ENCODE measurements at regions not wholly inside any gene's neighbourhood (a gene's known extent, or its start where the extent isn't known, plus 50 kb on each side); places are given as distances from the start of the nearest gene placed in this dataset.
A peak's percentile ranks its signal among the peaks of the same experiment; 100 is the strongest.

DNA sequence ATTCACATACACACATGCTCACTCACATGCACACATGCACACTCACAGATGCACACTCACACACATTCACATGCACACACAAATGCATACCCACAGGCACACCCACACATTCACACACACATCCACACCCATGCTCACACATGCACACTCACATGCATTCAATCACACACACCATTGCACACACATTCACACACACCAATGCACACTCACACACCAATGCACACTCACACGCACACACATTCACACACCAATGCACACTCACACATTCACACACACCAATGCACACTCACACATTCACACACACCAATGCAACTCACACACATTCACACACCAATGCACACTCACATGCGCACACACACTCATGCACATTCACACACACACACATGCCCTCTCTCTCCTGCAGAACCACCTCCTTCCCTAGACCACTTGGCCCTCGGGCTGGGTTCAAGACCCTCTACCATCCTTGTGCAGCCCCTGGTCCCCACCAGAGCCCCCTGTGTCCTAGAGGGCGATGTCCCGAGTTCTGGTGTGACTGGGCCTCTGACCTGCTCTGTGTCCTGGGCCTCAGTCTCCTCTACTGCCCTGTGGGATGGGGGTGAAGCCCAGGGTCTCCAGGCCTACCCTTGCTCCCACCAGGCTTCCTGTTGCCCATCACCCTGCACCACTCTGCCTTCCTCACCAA is 139.0 kb downstream of the OLFM1 start:
- H3K27me3 ChIP-seq (ENCODE audit: insufficient read depth, low read depth, low read length): no peaks in the 10 kb centered on the region
- H4K20me1 ChIP-seq (ENCODE audit: insufficient read depth): no peaks in the 10 kb centered on the region
- no peaks in the 10 kb centered on the region for H3F3A ChIP-seq (ENCODE audit: insufficient read depth, low read length, poor library complexity, severe bottlenecking)
- H3K9ac ChIP-seq (ENCODE audit: low read length): no peak overlapping the region
- H3K4me3 ChIP-seq (ENCODE audit: low read length): no peak overlapping the region
- peak overlapping the region; percentile 94 for H3K27ac ChIP-seq (ENCODE audit: low read length)
- H3K4me2 ChIP-seq (ENCODE audit: low read length): no peak overlapping the region
- no peaks in the 10 kb centered on the region for H3K9me3 ChIP-seq (ENCODE audit: low read length)
- H3K36me3 ChIP-seq (ENCODE audit: insufficient read depth, low read length): no peaks in the 10 kb centered on the region
- TF ChIP-seq, protein P1, sequence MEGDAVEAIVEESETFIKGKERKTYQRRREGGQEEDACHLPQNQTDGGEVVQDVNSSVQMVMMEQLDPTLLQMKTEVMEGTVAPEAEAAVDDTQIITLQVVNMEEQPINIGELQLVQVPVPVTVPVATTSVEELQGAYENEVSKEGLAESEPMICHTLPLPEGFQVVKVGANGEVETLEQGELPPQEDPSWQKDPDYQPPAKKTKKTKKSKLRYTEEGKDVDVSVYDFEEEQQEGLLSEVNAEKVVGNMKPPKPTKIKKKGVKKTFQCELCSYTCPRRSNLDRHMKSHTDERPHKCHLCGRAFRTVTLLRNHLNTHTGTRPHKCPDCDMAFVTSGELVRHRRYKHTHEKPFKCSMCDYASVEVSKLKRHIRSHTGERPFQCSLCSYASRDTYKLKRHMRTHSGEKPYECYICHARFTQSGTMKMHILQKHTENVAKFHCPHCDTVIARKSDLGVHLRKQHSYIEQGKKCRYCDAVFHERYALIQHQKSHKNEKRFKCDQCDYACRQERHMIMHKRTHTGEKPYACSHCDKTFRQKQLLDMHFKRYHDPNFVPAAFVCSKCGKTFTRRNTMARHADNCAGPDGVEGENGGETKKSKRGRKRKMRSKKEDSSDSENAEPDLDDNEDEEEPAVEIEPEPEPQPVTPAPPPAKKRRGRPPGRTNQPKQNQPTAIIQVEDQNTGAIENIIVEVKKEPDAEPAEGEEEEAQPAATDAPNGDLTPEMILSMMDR (IDR thresholded peaks at IDR 0.05; ENCODE audit: poor library complexity, severe bottlenecking): no peak
- no peak for TF ChIP-seq EP300 (conservative IDR thresholded peaks at IDR 0.05; ENCODE audit: poor library complexity, severe bottlenecking)
- TF ChIP-seq SMC3 (conservative IDR thresholded peaks at IDR 0.05; ENCODE audit: poor library complexity): no peak
- no peak for TF ChIP-seq POLR2AphosphoS5 (IDR thresholded peaks at IDR 0.05)
- TF ChIP-seq, protein P2, sequence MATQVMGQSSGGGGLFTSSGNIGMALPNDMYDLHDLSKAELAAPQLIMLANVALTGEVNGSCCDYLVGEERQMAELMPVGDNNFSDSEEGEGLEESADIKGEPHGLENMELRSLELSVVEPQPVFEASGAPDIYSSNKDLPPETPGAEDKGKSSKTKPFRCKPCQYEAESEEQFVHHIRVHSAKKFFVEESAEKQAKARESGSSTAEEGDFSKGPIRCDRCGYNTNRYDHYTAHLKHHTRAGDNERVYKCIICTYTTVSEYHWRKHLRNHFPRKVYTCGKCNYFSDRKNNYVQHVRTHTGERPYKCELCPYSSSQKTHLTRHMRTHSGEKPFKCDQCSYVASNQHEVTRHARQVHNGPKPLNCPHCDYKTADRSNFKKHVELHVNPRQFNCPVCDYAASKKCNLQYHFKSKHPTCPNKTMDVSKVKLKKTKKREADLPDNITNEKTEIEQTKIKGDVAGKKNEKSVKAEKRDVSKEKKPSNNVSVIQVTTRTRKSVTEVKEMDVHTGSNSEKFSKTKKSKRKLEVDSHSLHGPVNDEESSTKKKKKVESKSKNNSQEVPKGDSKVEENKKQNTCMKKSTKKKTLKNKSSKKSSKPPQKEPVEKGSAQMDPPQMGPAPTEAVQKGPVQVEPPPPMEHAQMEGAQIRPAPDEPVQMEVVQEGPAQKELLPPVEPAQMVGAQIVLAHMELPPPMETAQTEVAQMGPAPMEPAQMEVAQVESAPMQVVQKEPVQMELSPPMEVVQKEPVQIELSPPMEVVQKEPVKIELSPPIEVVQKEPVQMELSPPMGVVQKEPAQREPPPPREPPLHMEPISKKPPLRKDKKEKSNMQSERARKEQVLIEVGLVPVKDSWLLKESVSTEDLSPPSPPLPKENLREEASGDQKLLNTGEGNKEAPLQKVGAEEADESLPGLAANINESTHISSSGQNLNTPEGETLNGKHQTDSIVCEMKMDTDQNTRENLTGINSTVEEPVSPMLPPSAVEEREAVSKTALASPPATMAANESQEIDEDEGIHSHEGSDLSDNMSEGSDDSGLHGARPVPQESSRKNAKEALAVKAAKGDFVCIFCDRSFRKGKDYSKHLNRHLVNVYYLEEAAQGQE (IDR thresholded peaks at IDR 0.05; ENCODE audit: borderline replicate concordance): no peak
- no peak for TF ChIP-seq RAD21 (conservative IDR thresholded peaks at IDR 0.05)
- no peak for TF ChIP-seq TAF1 (IDR thresholded peaks at IDR 0.05; ENCODE audit: low read depth)
- TF ChIP-seq MXI1 (conservative IDR thresholded peaks at IDR 0.05; ENCODE audit: poor library complexity, severe bottlenecking): no peak
- no peak for TF ChIP-seq EZH2 (IDR thresholded peaks at IDR 0.05; ENCODE audit: borderline replicate concordance, insufficient read depth, low read length, poor library complexity, severe bottlenecking)
- no peak overlapping the region for H2AFZ ChIP-seq (ENCODE audit: low read depth, low read length)
- H3K9me2 ChIP-seq (ENCODE audit: insufficient read depth, low read length): no peaks in the 10 kb centered on the region
- H3K79me2 ChIP-seq (replicated peaks; ENCODE audit: insufficient read depth, low read length): no peaks in the 10 kb centered on the region

DNA sequence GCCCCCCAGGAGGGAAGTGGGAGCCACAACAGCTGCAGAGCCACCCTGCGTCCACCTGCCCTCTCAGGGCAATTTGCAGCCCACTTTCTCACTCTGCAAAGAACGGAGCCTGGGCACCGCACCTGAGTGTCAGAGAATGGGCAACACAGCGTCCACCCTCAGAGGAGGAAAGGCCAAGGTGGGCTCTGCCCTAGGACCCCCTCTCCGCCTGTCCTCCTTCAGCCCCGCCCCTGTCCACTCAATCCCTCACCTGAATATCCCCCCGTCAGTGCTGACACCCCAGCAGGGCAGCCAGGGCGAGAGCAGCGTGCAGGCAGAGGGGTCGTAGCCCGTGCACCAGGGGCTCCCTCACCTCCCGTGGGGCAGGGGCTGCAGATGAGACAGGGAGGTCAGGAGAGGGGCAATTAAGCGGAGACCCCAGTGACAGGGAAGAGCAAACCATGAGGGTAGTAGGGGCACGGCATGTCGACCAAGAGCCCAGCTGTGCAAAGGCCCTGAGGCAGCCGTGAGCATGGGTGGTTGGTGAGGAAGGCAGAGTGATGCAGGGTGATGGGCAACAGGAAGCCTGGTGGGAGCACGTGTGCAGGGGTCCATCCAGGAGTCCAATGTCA is 140.3 kb downstream of the OLFM1 start:
- no peak overlapping the region for H3K4me2 ChIP-seq (ENCODE audit: low read length)
- H3K9ac ChIP-seq (ENCODE audit: low read length): no peak overlapping the region
- no peaks in the 10 kb centered on the region for H3K9me2 ChIP-seq (ENCODE audit: insufficient read depth, low read length)
- no peaks in the 10 kb centered on the region for H3F3A ChIP-seq (ENCODE audit: insufficient read depth, low read length, poor library complexity, severe bottlenecking)
- H3K79me2 ChIP-seq (replicated peaks; ENCODE audit: insufficient read depth, low read length): no peaks in the 10 kb centered on the region
- H3K27ac ChIP-seq (ENCODE audit: low read length): no peak overlapping the region
- no peaks in the 10 kb centered on the region for H3K9me3 ChIP-seq (ENCODE audit: low read length)
- H2AFZ ChIP-seq (ENCODE audit: low read depth, low read length): no peak overlapping the region
- TF ChIP-seq SMC3 (conservative IDR thresholded peaks at IDR 0.05; ENCODE audit: poor library complexity) (no peak), MXI1 (conservative IDR thresholded peaks at IDR 0.05; ENCODE audit: poor library complexity, severe bottlenecking) (no peak), POLR2AphosphoS5 (IDR thresholded peaks at IDR 0.05) (no peak), EZH2 (IDR thresholded peaks at IDR 0.05; ENCODE audit: borderline replicate concordance, insufficient read depth, low read length, poor library complexity, severe bottlenecking) (no peak), TAF1 (IDR thresholded peaks at IDR 0.05; ENCODE audit: low read depth) (no peak), RAD21 (conservative IDR thresholded peaks at IDR 0.05) (no peak), EP300 (conservative IDR thresholded peaks at IDR 0.05; ENCODE audit: poor library complexity, severe bottlenecking) (no peak)
- TF ChIP-seq, protein P2 (IDR thresholded peaks at IDR 0.05; ENCODE audit: borderline replicate concordance): no peak
- TF ChIP-seq, protein P1 (IDR thresholded peaks at IDR 0.05; ENCODE audit: poor library complexity, severe bottlenecking): no peak
- no peaks in the 10 kb centered on the region for H3K36me3 ChIP-seq (ENCODE audit: insufficient read depth, low read length)
- H4K20me1 ChIP-seq (ENCODE audit: insufficient read depth): no peaks in the 10 kb centered on the region
- no peaks in the 10 kb centered on the region for H3K27me3 ChIP-seq (ENCODE audit: insufficient read depth, low read depth, low read length)
- no peak overlapping the region for H3K4me3 ChIP-seq (ENCODE audit: low read length)
